HCT116 (cell line): ENCODE measurements at regions not wholly inside any gene's neighbourhood (a gene's known extent, or its start where the extent isn't known, plus 50 kb on each side); places are given as distances from the start of the nearest gene placed in this dataset.
A peak's percentile ranks its signal among the peaks of the same experiment; 100 is the strongest.

Experiments
- ATAC-seq: fragments of 200-7000 bp; cut with Tn5 transposase; 2 replicates; pipeline ENCODE4 v1.9.1; 2020; ENCODE audit warnings: mild to moderate bottlenecking, moderate library complexity
- BruUV-seq: library from RNA; stranded (reverse); fragments of 400-500 nt; replicated peaks from 2 replicates; lab custom pipeline; 2021; lab: Mats Ljungman, UMichigan
- CTCF ChIA-PET: fragments of 300-600 bp; sonication (Branson Sonifier 250); formaldehyde crosslinking; loops from one replicate; lab custom pipeline; 2021; ENCODE audit warnings: antibody characterized with exemption; lab: Charles Lee
- POLR2A ChIA-PET: fragments of 300-600, 350-600 bp; sonication (Branson Sonifier 250); formaldehyde crosslinking; loops from one replicate; lab custom pipeline; 2021; ENCODE audit warnings: antibody characterized with exemption; lab: Charles Lee
- RAD21 ChIA-PET, 2 experiments: fragments of 300-600 bp; sonication (Branson Sonifier 250); formaldehyde crosslinking; loops; one replicate each; lab custom pipeline; 2023; ENCODE audit warnings: low total read pairs in 2 of 2; ENCODE audit not compliant: uncharacterized antibody in 2 of 2, unreplicated experiment in 2 of 2, low non-redundant PET in 1 of 2; lab: Charles Lee
- DNase-seq: peaks from one replicate; pipeline ENCODE4 v3.0.0-alpha.2; 2010; ENCODE audit warnings: low read depth, low spot score
- H2AFZ ChIP-seq: fragments of 200-600 bp; shearing (Covaris generic), sonication (generic); 2 replicates; pipeline ENCODE4 v1.6.1; 2017; ENCODE audit warnings: low read depth, mixed run types, mixed read lengths, antibody characterized with exemption, low read length; ENCODE audit not compliant: poor library complexity, severe bottlenecking
- H3K27ac ChIP-seq: 2 replicates; pipeline ENCODE4 v1.5.1; 2012; ENCODE audit warnings: low read depth, low read length
- H3K27me3 ChIP-seq: fragments of 200-600 bp; sonication (generic); 2 replicates; pipeline ENCODE4 v1.6.1; 2016; ENCODE audit warnings: mixed run types, low read length, mixed read lengths; ENCODE audit not compliant: insufficient read depth
- H3K36me3 ChIP-seq, 2 experiments: fragments of 200-500 bp in 1 of 2; fragments of 200-600 bp in 1 of 2; sonication (Bioruptor generic) in 1 of 2; sonication (generic) in 1 of 2; 2 replicates each; pipeline versions ENCODE4 v1.5.1 to v1.6.1; 2014 to 2016; ENCODE audit warnings: low read length in 2 of 2, inconsistent platforms in 1 of 2, mixed read lengths in 1 of 2, mixed run types in 1 of 2; ENCODE audit not compliant: insufficient read depth in 2 of 2, control insufficient read depth in 1 of 2
- H3K4me1 ChIP-seq, 2 experiments: fragments of 200-600 bp in 1 of 2; sonication (generic) in 1 of 2; 2 replicates each; pipeline versions ENCODE4 v1.5.1 to v1.6.1; 2012 to 2017; ENCODE audit warnings: low read length in 2 of 2, inconsistent platforms in 1 of 2, mild to moderate bottlenecking in 1 of 2, mixed read lengths in 1 of 2, mixed run types in 1 of 2, moderate library complexity in 1 of 2; ENCODE audit not compliant: insufficient read depth in 2 of 2, control insufficient read depth in 1 of 2
- H3K4me2 ChIP-seq: fragments of 200-600 bp; sonication (generic); 2 replicates; pipeline ENCODE4 v1.6.1; 2017; ENCODE audit warnings: mixed run types, low read length, mixed read lengths
- H3K4me3 ChIP-seq, 2 experiments: fragments of 200-600 bp in 1 of 2; sonication (generic) in 1 of 2; replicated peaks in 1 of 2; 2 replicates each; pipeline ENCODE4 v1.5.1; 2011 to 2016; ENCODE audit warnings: low read length in 2 of 2, control low read depth in 1 of 2, low read depth in 1 of 2, mild to moderate bottlenecking in 1 of 2, mixed read lengths in 1 of 2, mixed run types in 1 of 2
- H3K79me2 ChIP-seq: fragments of 200-600 bp; sonication (generic); 2 replicates; pipeline ENCODE4 v1.6.1; 2017; ENCODE audit warnings: mild to moderate bottlenecking, mixed run types, low read length, moderate library complexity, mixed read lengths; ENCODE audit not compliant: insufficient read depth
- H3K9ac ChIP-seq: fragments of 200-600 bp; sonication (generic); 2 replicates; pipeline ENCODE4 v1.6.1; 2016; ENCODE audit warnings: low read length, mixed read lengths
- H3K9me2 ChIP-seq: fragments of 200-600 bp; sonication (generic), shearing (Covaris generic); 2 replicates; pipeline ENCODE4 v1.6.1; 2017; ENCODE audit warnings: mixed run types, mild to moderate bottlenecking, moderate library complexity; ENCODE audit not compliant: insufficient read depth
- H3K9me3 ChIP-seq, 2 experiments: fragments of 200-500 bp in 1 of 2; fragments of 200-600 bp in 1 of 2; sonication (Bioruptor generic) in 1 of 2; sonication (generic) in 1 of 2; 2 replicates each; pipeline ENCODE4 v1.6.1; 2014 to 2017; ENCODE audit warnings: low read length in 2 of 2, mixed read lengths in 2 of 2, inconsistent platforms in 1 of 2, low read depth in 1 of 2, mild to moderate bottlenecking in 1 of 2, mixed run types in 1 of 2, moderate library complexity in 1 of 2; ENCODE audit not compliant: control insufficient read depth in 1 of 2, insufficient read depth in 1 of 2
- H4K20me1 ChIP-seq: fragments of 200-600 bp; sonication (generic), shearing (Covaris generic); 2 replicates; pipeline ENCODE4 v1.6.1; 2017; ENCODE audit warnings: mixed run types, mild to moderate bottlenecking, moderate library complexity; ENCODE audit not compliant: insufficient read depth
- CBX3 ChIP-seq: IDR thresholded peaks from 2 replicates; pipeline ENCODE4 v1.6.1; 2012; ENCODE audit warnings: low read depth
- CEBPB ChIP-seq: IDR thresholded peaks from 2 replicates; pipeline ENCODE4 v1.6.1; 2012; ENCODE audit warnings: low read depth
- ELF1 ChIP-seq: IDR thresholded peaks from 2 replicates; pipeline ENCODE4 v1.6.1; 2012; ENCODE audit warnings: low read depth, borderline replicate concordance
- JUND ChIP-seq: IDR thresholded peaks from 2 replicates; pipeline ENCODE4 v1.6.1; 2012
- RAD21 ChIP-seq: IDR thresholded peaks from 2 replicates; pipeline ENCODE4 v1.6.1; 2012; ENCODE audit warnings: low read depth, mild to moderate bottlenecking
- SRF ChIP-seq: IDR thresholded peaks from 2 replicates; pipeline ENCODE4 v1.6.1; 2012; ENCODE audit warnings: low read depth
- TCF7L2 ChIP-seq: IDR thresholded peaks from 2 replicates; pipeline ENCODE4 v1.7.0; 2011; ENCODE audit warnings: borderline replicate concordance, inconsistent platforms; ENCODE audit not compliant: insufficient read depth, insufficient read length; ENCODE audit errors: extremely low read depth
- ZBTB33 ChIP-seq: IDR thresholded peaks from 2 replicates; pipeline ENCODE4 v1.6.1; 2011; ENCODE audit warnings: mild to moderate bottlenecking, low read length, moderate library complexity; ENCODE audit not compliant: insufficient replicate concordance; ENCODE audit errors: extremely low read depth
- intact Hi-C: fragments of 100-400 bp; cut with micrococcal nuclease; formaldehyde crosslinking; loops from 2 replicates; pipeline ENCODE4 v1.10.0; 2022
- TF ChIP-seq, protein P1 (sequence below): IDR thresholded peaks from 2 replicates; pipeline ENCODE4 v1.6.1; 2012
- TF ChIP-seq, protein P2 (sequence below), 3 experiments: fragments of 200-600 bp in 1 of 3; sonication (generic) in 1 of 3; IDR thresholded peaks in 2 of 3; conservative IDR thresholded peaks in 1 of 3; 2 replicates each; pipeline ENCODE4 v1.5.1; 2012 to 2017; ENCODE audit warnings: low read depth in 2 of 3, low read length in 2 of 3, antibody characterized with exemption in 1 of 3, borderline replicate concordance in 1 of 3, control low read depth in 1 of 3, mild to moderate bottlenecking in 1 of 3, mixed read lengths in 1 of 3, mixed run types in 1 of 3, moderate library complexity in 1 of 3; ENCODE audit not compliant: insufficient read depth in 1 of 3

DNA sequence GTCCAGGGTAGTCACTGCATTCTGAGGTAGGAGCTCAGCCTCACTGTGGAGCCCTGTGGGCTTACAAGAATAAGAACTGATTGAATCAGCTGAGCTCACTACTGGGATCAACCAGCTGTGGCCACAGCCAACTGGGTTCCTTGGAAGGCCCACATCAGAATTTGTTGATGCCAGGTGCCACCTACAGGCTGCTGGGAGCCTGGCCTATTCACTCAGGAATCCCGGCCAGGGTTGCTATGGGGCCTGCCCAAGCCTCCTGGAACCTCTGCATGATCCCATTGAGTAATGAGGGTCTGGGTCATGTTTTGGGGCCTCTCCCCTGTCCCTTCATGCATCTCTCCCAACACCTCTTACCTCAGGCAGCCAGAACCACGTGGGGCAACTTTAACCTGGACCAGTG, 53.9 kb upstream of the KIAA1210 start:
- TF ChIP-seq TCF7L2 (no peak), JUND (no peak), RAD21 (peak; percentile 54), ZBTB33 (no peak), CBX3 (no peak), ELF1 (no peak), CEBPB (no peak), SRF (no peak)
- TF ChIP-seq, protein P1, sequence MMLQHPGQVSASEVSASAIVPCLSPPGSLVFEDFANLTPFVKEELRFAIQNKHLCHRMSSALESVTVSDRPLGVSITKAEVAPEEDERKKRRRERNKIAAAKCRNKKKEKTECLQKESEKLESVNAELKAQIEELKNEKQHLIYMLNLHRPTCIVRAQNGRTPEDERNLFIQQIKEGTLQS, result no peak
- TF ChIP-seq, protein P2, sequence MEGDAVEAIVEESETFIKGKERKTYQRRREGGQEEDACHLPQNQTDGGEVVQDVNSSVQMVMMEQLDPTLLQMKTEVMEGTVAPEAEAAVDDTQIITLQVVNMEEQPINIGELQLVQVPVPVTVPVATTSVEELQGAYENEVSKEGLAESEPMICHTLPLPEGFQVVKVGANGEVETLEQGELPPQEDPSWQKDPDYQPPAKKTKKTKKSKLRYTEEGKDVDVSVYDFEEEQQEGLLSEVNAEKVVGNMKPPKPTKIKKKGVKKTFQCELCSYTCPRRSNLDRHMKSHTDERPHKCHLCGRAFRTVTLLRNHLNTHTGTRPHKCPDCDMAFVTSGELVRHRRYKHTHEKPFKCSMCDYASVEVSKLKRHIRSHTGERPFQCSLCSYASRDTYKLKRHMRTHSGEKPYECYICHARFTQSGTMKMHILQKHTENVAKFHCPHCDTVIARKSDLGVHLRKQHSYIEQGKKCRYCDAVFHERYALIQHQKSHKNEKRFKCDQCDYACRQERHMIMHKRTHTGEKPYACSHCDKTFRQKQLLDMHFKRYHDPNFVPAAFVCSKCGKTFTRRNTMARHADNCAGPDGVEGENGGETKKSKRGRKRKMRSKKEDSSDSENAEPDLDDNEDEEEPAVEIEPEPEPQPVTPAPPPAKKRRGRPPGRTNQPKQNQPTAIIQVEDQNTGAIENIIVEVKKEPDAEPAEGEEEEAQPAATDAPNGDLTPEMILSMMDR (IDR thresholded peaks at IDR 0.05 in 2 of 3, conservative IDR thresholded peaks at IDR 0.05 in 1 of 3; ENCODE audit: borderline replicate concordance in 1 of 3, insufficient read depth in 1 of 3, low read depth in 2 of 3, low read length in 2 of 3), result peak; percentile 35 to 53 (median 47); a peak in 5 of 6 replicates
- Histone ChIP-seq H3K4me3 (no peak overlapping the region), H3K27me3 (no peaks in the 10 kb centered on the region), H4K20me1 (no peaks in the 10 kb centered on the region), H3K9ac (no peak overlapping the region), H3K4me1 (no peaks in the 10 kb centered on the region), H3K4me2 (no peak overlapping the region), H3K9me3 (no peaks in the 10 kb centered on the region), H3K27ac (no peak overlapping the region), H2AFZ (no peak overlapping the region), H3K79me2 (no peaks in the 10 kb centered on the region), H3K9me2 (no peaks in the 10 kb centered on the region), H3K36me3 (no peaks in the 10 kb centered on the region)
- CTCF ChIA-PET, result interaction anchor here (0.7 to 1.0 kb wide), 4 partner anchors 8 to 115 kb away, joined by 3 to 5 read pairs (median 3); no protein-coding TSS in a partner anchor
- POLR2A ChIA-PET, result no interaction called here
- BruUV-seq, result no TSS peak
- ATAC-seq (peak; percentile 92), DNase-seq (peak; percentile 18)
- intact Hi-C loops, result loop anchor here (1.0 kb wide), 3 partner anchors 36 to 334 kb away; no protein-coding TSS in a partner anchor
- RAD21 ChIA-PET, result no interaction called here
